ENCODE measurements at regions not wholly inside any gene's neighbourhood (a gene's known extent, or its start where the extent isn't known, plus 50 kb on each side); places are given as distances from the start of the nearest gene placed in this dataset.
A peak's percentile ranks its signal among the peaks of the same experiment; 100 is the strongest.
"Not testable (repeated sequence)": the region's sequence is repeated elsewhere in the genome, so short reads cannot be mapped to it uniquely, and the experiment has no call there.

GRCh38 chr3:98644168-98644567, 50.8 kb upstream of the CPOX start:
- no peak for ATAC-seq

GRCh38 chr3:98645039-98645438, 51.6 kb upstream of the CPOX start:
- no peak for ATAC-seq

GRCh38 chr3:98646680-98647079, 53.3 kb upstream of the CPOX start:
- ATAC-seq: no peak

- ATAC-seq: no peak
Measured at GRCh38 chr3:98647197-98647596, 53.8 kb upstream of the CPOX start.

- no peak for ATAC-seq
Measured at GRCh38 chr3:98650971-98651779, 57.8 kb upstream of the CPOX start.

- no peak for ATAC-seq
Measured at GRCh38 chr3:98651780-98652077, 58.3 kb upstream of the CPOX start.

- no peak for ATAC-seq
Measured at GRCh38 chr3:98655666-98656065, 62.3 kb upstream of the CPOX start.

- ATAC-seq: peak; percentile 25
Measured at GRCh38 chr3:98657457-98657856, 64.0 kb upstream of the CPOX start.

GRCh38 chr3:98662699-98663098, 69.3 kb upstream of the CPOX start:
- ATAC-seq: no peak

GRCh38 chr3:98670020-98670419, 76.6 kb upstream of the CPOX start:
- ATAC-seq: no peak

- no peak for ATAC-seq
Measured at GRCh38 chr3:98679986-98680385, 83.2 kb upstream of the ST3GAL6 start.

- ATAC-seq: peak; percentile 72
Measured at GRCh38 chr3:98680723-98681122, 82.4 kb upstream of the ST3GAL6 start.

GRCh38 chr3:98681486-98681885, 81.7 kb upstream of the ST3GAL6 start:
- no peak for ATAC-seq

- ATAC-seq: not testable (repeated sequence)
Measured at GRCh38 chr3:98682391-98682790, 80.7 kb upstream of the ST3GAL6 start.

GRCh38 chr3:98688363-98688762, 74.8 kb upstream of the ST3GAL6 start:
- no peak for ATAC-seq

- no peak for ATAC-seq
Measured at GRCh38 chr3:98690876-98691275, 72.3 kb upstream of the ST3GAL6 start.

GRCh38 chr3:98691897-98692296, 71.2 kb upstream of the ST3GAL6 start:
- ATAC-seq: no peak

GRCh38 chr3:98692787-98693473, 70.2 kb upstream of the ST3GAL6 start:
- no peak for ATAC-seq

GRCh38 chr3:98695796-98696195, 67.3 kb upstream of the ST3GAL6 start:
- ATAC-seq: no peak

GRCh38 chr3:98696296-98696695, 66.8 kb upstream of the ST3GAL6 start:
- ATAC-seq: not testable (repeated sequence)

GRCh38 chr3:98697225-98697624, 65.9 kb upstream of the ST3GAL6 start:
- no peak for ATAC-seq

- peak; percentile 48 for ATAC-seq
Measured at GRCh38 chr3:98699132-98699531, 64.0 kb upstream of the ST3GAL6 start.

- ATAC-seq: no peak
Measured at GRCh38 chr3:98701071-98701675, 62.0 kb upstream of the ST3GAL6 start.

- ATAC-seq: no peak
Measured at GRCh38 chr3:98702166-98702565, 61.0 kb upstream of the ST3GAL6 start.

Measured in esophagus mucosa (tissue), 1 donor.